ENCODE measurements at regions not wholly inside any gene's neighbourhood (a gene's known extent, or its start where the extent isn't known, plus 50 kb on each side); places are given as distances from the start of the nearest gene placed in this dataset.

DNA sequence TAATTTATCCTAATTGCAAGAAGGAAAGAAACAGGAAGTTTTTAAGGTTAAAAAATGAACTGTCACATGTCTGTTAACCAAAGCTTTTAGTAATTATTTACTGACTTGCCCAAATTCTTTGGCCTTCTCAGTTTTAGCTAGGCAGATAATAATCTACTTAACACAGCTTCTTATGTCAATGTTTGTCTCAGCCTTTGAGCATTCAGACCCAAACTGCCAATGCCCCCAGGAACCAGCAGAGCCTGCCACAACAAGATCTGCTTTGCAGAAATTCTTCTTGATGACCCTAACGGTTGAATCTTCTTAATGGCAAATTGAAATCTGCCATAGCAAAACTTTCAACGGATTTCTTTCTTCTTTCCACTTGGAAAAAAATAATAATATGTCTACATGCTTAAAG is 792.4 kb upstream of the ADGRL2 start:
- Histone ChIP-seq H3K27me3 (ENCODE audit: control insufficient read depth in 3 of 3, insufficient read depth in 3 of 3, low read length in 2 of 3) (no peaks in the 10 kb centered on the region), H3K36me3 (ENCODE audit: control insufficient read depth in 4 of 4, insufficient read depth in 4 of 4, low read length in 4 of 4) (no peaks in the 10 kb centered on the region), H3K9ac (ENCODE audit: insufficient read depth in 1 of 2, low read length in 2 of 2) (no peak overlapping the region), H3K4me1 (ENCODE audit: control insufficient read depth in 5 of 5, insufficient read depth in 5 of 5, low read length in 5 of 5) (no peaks in the 10 kb centered on the region), H3K27ac (ENCODE audit: low read depth in 1 of 2, low read length in 1 of 2) (no peak overlapping the region), H3K4me3 (no peak overlapping the region), H3K9me3 (ENCODE audit: control insufficient read depth in 4 of 4, insufficient read depth in 3 of 4, low read length in 3 of 4) (peaks cover 0 to 2% (median 0%) of the 10 kb centered on the region in 4 donors)
- DNase-seq (no peak), ATAC-seq (ENCODE audit: insufficient read depth, low FRiP score) (no peak)
- TF ChIP-seq, protein P1, sequence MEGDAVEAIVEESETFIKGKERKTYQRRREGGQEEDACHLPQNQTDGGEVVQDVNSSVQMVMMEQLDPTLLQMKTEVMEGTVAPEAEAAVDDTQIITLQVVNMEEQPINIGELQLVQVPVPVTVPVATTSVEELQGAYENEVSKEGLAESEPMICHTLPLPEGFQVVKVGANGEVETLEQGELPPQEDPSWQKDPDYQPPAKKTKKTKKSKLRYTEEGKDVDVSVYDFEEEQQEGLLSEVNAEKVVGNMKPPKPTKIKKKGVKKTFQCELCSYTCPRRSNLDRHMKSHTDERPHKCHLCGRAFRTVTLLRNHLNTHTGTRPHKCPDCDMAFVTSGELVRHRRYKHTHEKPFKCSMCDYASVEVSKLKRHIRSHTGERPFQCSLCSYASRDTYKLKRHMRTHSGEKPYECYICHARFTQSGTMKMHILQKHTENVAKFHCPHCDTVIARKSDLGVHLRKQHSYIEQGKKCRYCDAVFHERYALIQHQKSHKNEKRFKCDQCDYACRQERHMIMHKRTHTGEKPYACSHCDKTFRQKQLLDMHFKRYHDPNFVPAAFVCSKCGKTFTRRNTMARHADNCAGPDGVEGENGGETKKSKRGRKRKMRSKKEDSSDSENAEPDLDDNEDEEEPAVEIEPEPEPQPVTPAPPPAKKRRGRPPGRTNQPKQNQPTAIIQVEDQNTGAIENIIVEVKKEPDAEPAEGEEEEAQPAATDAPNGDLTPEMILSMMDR (IDR thresholded peaks at IDR 0.05; ENCODE audit: control extremely low read depth, extremely low read depth) = no peak
- 62 to 83% methylated on average over 2 of the region's 2 CpGs for WGBS, 2 donors

DNA sequence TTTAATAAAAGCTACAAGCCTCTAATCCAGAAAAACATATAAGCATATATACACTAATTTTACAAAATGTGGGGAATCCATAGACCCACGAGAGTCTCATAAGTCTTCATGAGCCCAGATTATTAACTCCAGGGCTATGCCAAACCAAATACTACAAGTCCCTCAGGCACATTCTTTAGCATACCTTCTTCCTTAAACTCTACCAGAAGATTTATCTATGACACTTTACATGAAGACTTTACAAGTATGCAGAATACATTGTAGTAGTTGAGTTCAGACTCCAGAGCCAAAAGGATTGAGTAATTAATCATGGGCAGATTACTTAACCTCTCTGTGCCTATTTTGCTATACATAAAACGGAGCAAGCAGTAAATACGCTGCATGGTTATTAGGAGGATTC is 793.7 kb upstream of the ADGRL2 start:
- H3K27me3 ChIP-seq (ENCODE audit: control insufficient read depth in 3 of 3, insufficient read depth in 3 of 3, low read length in 2 of 3) = no peaks in the 10 kb centered on the region
- H3K27ac ChIP-seq (ENCODE audit: low read depth in 1 of 2, low read length in 1 of 2) = no peak overlapping the region
- TF ChIP-seq, protein P1 (IDR thresholded peaks at IDR 0.05; ENCODE audit: control extremely low read depth, extremely low read depth) = no peak
- H3K9me3 ChIP-seq (ENCODE audit: control insufficient read depth in 4 of 4, insufficient read depth in 3 of 4, low read length in 3 of 4) = peaks cover 0 to 2% (median 0%) of the 10 kb centered on the region in 4 donors
- ATAC-seq (ENCODE audit: insufficient read depth, low FRiP score) (no peak), DNase-seq (no peak)
- H3K9ac ChIP-seq (ENCODE audit: insufficient read depth in 1 of 2, low read length in 2 of 2) = no peak overlapping the region
- H3K4me1 ChIP-seq (ENCODE audit: control insufficient read depth in 5 of 5, insufficient read depth in 5 of 5, low read length in 5 of 5) = no peaks in the 10 kb centered on the region
- H3K36me3 ChIP-seq (ENCODE audit: control insufficient read depth in 4 of 4, insufficient read depth in 4 of 4, low read length in 4 of 4) = no peaks in the 10 kb centered on the region
- H3K4me3 ChIP-seq = no peak overlapping the region
- WGBS, 2 donors = 78 to 89% methylated on average over 3 of the region's 3 CpGs

DNA sequence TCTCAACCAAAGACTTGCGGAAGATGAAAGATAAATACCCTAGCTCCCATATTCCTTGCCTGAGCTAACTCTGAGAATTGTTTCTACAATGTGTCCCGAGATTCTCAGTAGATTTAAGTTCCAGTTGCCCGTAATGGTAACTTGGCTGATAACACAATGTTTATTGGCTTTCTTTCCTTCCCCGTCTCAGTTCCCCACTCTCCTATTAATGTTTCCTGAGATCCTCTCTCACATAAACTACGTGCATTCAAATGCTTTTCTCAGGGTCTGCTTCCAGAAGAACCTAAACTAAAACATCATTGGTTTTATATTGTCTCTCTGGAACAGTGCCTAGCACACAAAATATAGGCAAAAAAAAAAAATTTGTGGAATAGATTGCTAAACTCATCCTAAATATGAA is 794.2 kb upstream of the ADGRL2 start:
- DNase-seq (no peak), ATAC-seq (ENCODE audit: insufficient read depth, low FRiP score) (no peak)
- Histone ChIP-seq H3K36me3 (ENCODE audit: control insufficient read depth in 4 of 4, insufficient read depth in 4 of 4, low read length in 4 of 4) (no peaks in the 10 kb centered on the region), H3K9me3 (ENCODE audit: control insufficient read depth in 4 of 4, insufficient read depth in 3 of 4, low read length in 3 of 4) (peaks cover 0 to 2% (median 0%) of the 10 kb centered on the region in 4 donors), H3K4me3 (no peak overlapping the region), H3K4me1 (ENCODE audit: control insufficient read depth in 5 of 5, insufficient read depth in 5 of 5, low read length in 5 of 5) (no peaks in the 10 kb centered on the region), H3K27me3 (ENCODE audit: control insufficient read depth in 3 of 3, insufficient read depth in 3 of 3, low read length in 2 of 3) (no peaks in the 10 kb centered on the region), H3K9ac (ENCODE audit: insufficient read depth in 1 of 2, low read length in 2 of 2) (no peak overlapping the region), H3K27ac (ENCODE audit: low read depth in 1 of 2, low read length in 1 of 2) (no peak overlapping the region)
- TF ChIP-seq, protein P1 (IDR thresholded peaks at IDR 0.05; ENCODE audit: control extremely low read depth, extremely low read depth) = no peak
- 80 to 81% methylated on average over 5 of the region's 5 CpGs for WGBS, 2 donors

DNA sequence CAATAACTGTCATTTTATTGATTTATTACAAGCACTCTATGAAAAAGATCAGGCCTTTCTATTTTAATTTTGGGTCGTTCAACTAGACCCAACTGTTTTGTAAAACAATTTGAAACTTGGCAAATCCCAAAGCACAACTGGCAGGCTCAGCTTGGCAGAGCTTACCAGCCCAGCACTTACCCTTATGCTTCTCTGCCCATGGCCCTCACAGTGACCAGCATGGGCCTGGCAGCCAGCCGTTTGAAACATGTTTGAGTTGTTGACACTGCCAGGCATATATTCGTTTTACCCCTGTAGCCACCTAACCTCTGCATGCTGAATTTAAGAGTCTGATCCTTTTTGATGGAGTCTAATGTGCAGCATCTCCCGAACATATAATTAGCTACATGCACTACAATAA is 796.7 kb upstream of the ADGRL2 start:
- H3K36me3 ChIP-seq (ENCODE audit: control insufficient read depth in 4 of 4, insufficient read depth in 4 of 4, low read length in 4 of 4) = no peaks in the 10 kb centered on the region
- H3K4me1 ChIP-seq (ENCODE audit: control insufficient read depth in 5 of 5, insufficient read depth in 5 of 5, low read length in 5 of 5) = no peaks in the 10 kb centered on the region
- H3K9me3 ChIP-seq (ENCODE audit: control insufficient read depth in 4 of 4, insufficient read depth in 3 of 4, low read length in 3 of 4) = peaks cover 0 to 5% (median 0%) of the 10 kb centered on the region in 4 donors
- no peak overlapping the region for H3K27ac ChIP-seq (ENCODE audit: low read depth in 1 of 2, low read length in 1 of 2)
- TF ChIP-seq, protein P1 (IDR thresholded peaks at IDR 0.05; ENCODE audit: control extremely low read depth, extremely low read depth) = no peak
- no peak overlapping the region for H3K4me3 ChIP-seq
- ATAC-seq (ENCODE audit: insufficient read depth, low FRiP score) = no peak
- WGBS, 2 donors = 74 to 85% methylated on average over 4 of the region's 4 CpGs
- no peak for DNase-seq
- H3K9ac ChIP-seq (ENCODE audit: insufficient read depth in 1 of 2, low read length in 2 of 2) = no peak overlapping the region
- no peaks in the 10 kb centered on the region for H3K27me3 ChIP-seq (ENCODE audit: control insufficient read depth in 3 of 3, insufficient read depth in 3 of 3, low read length in 2 of 3)

All from lung (tissue), 11 donors.